ENCODE measurements at regions not wholly inside any gene's neighbourhood (a gene's known extent, or its start where the extent isn't known, plus 50 kb on each side); places are given as distances from the start of the nearest gene placed in this dataset.

DNA sequence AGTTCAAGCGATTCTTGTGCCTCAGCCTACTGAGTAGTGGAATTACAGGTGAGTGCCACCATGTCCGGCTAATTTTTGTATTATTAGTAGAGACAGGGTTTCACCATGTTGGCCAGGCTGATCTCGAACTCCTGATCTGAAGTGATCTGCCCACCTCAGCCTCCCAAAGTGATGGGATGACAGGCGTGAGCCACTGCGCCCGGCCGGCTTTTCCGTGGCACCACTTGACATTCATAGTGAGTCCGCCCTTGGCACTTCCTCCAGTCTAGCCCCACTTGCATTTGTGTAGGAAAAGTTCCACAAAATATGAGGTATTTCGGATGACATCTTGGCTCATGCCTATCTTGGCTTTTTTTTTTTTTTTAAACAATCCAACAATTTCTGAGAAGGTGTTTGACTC lies 128.1 kb upstream of the ACBD5 start:
- TF ChIP-seq REST (IDR thresholded peaks at IDR 0.05; ENCODE audit: insufficient read depth in 1 of 2, low read depth in 2 of 2, low read length in 2 of 2): no peak
- no peak for TF ChIP-seq POLR2AphosphoS5 (IDR thresholded peaks at IDR 0.05; ENCODE audit: low read depth, low read length)
